Heart left ventricle (tissue), 16 donors: ENCODE measurements at regions not wholly inside any gene's neighbourhood (a gene's known extent, or its start where the extent isn't known, plus 50 kb on each side); places are given as distances from the start of the nearest gene placed in this dataset.

Experiments
- ATAC-seq, 4 donors: fragments of 200-7000 bp; cut with Tn5 transposase; one replicate each; pipeline ENCODE4 v1.9.1; 2020 to 2022; ENCODE audit warnings: moderate library complexity in 4 of 4, mild to moderate bottlenecking in 3 of 4, moderate number of reproducible peaks in 1 of 4
- DNase-seq, 5 donors: peaks; one replicate each; pipeline ENCODE4 v3.0.0-alpha.2; 2020
- H3K27ac ChIP-seq, 12 donors: fragments of 200-600 bp; sonication (generic) in 4 of 12; one replicate each; pipeline versions ENCODE4 v1.5.0 to v1.8.0; 2016 to 2022; ENCODE audit warnings: mild to moderate bottlenecking in 2 of 12
- H3K27me3 ChIP-seq, 9 donors: fragments of 200-600 bp; sonication (generic) in 2 of 9; one replicate each; pipeline versions ENCODE4 v1.5.1 to v1.8.0; 2016 to 2022; ENCODE audit warnings: mild to moderate bottlenecking in 3 of 9
- H3K36me3 ChIP-seq, 9 donors: fragments of 200-600 bp; sonication (generic) in 2 of 9; one replicate each; pipeline versions ENCODE4 v1.5.0 to v1.8.0; 2018 to 2022; ENCODE audit warnings: mild to moderate bottlenecking in 2 of 9
- H3K4me1 ChIP-seq, 12 donors: fragments of 200-600 bp; sonication (generic) in 4 of 12; one replicate each; pipeline versions ENCODE4 v1.5.0 to v1.8.0; 2016 to 2022; ENCODE audit warnings: mild to moderate bottlenecking in 3 of 12
- H3K4me3 ChIP-seq, 12 donors: fragments of 200-600 bp; sonication (generic) in 4 of 12; one replicate each; pipeline versions ENCODE4 v1.5.0 to v1.8.0; 2017 to 2022; ENCODE audit warnings: mild to moderate bottlenecking in 9 of 12, moderate library complexity in 4 of 12
- H3K9me3 ChIP-seq, 12 donors: fragments of 200-600 bp; sonication (generic) in 4 of 12; one replicate each; pipeline versions ENCODE4 v1.5.0 to v1.8.0; 2016 to 2022; ENCODE audit warnings: mild to moderate bottlenecking in 1 of 12
- CTCF ChIP-seq, 12 donors: fragments of 200-600 bp; sonication (generic) in 4 of 12; IDR thresholded peaks; one replicate each; pipeline versions ENCODE4 v1.5.0 to v1.8.0; 2018 to 2022; ENCODE audit warnings: antibody characterized with exemption in 12 of 12, mild to moderate bottlenecking in 5 of 12
- POLR2A ChIP-seq, 2 donors: fragments of 450-650 bp; IDR thresholded peaks; one replicate each; pipeline ENCODE4 v1.6.1; 2017; ENCODE audit warnings: antibody characterized with exemption in 2 of 2, mild to moderate bottlenecking in 2 of 2, moderate library complexity in 2 of 2
- WGBS, 4 donors: extraction: QIAGEN DNeasy Blood & Tissue Kit in 2 of 4; methylation state at CpG; one replicate each; pipeline versions ENCODE4 v1.1.5 to v1.1.7; 2013 to 2018; 5-methylcytosine and 5-hydroxymethylcytosine counted together
- intact Hi-C, 10 donors: fragments of 100-400 bp; cut with DNase I; formaldehyde crosslinking; loops; one replicate each; pipeline versions ENCODE4 v1.11.1 to v1.14.2; 2022
- donor health status: ischemic (EF 13 %, LVEDD 7.1; RV severe dilation, severe dysfunction).
- donor health status: healthy with polysubstance abuse.
- donor health status: DM: no; HTN: yes; CAD: no.
- donor health status: DM: no; HTN: no; CAD: no.
- donor health status: ischemic (EF 25% LVEDD 6.9; RV normal size, moderate dysfunction).
- donor health status: ischemic (EF 25% LVEDD 5.7; RV mildly dilated, moderate dysfunction).
- donor health status: healthy.
- donor health status: DM: yes; HTN: yes; CAD: no.
- donor health status: ischemic (EF 35%, LVEDD 5.7; RV mildly dilated, moderate dysfunction).
- donor health status: nonischemic (EF 11% LVEDD 7.7; RV severe dilation, severe dysfunction).
- donor health status: DM: yes; HTN: yes; CAD: no.
- donor health status: PGD.
- donor health status: ischemic (EF 29% LVEDD 5.4; RV normal size, mild dysfunction).
- donor health status: nonischemic (EF 23%, LVEDD 6.1; RV moderate dilation, normal function).

- intact Hi-C loops, result no loop called here
- whole genome bisulfite sequencing, 4 donors, result 92 to 98% (median 95%) methylated on average over 2 of the region's 2 CpGs
- peaks cover 0 to 77% (median 46%) of the 10 kb centered on the region in 9 donors for H3K36me3 ChIP-seq
- no peak for DNase-seq
- no peaks in the 10 kb centered on the region for H3K9me3 ChIP-seq
- ATAC-seq, result no peak
- H3K27me3 ChIP-seq, result no peaks in the 10 kb centered on the region
- H3K4me3 ChIP-seq, result no peak overlapping the region
- H3K27ac ChIP-seq, result no peak overlapping the region
- H3K4me1 ChIP-seq, result peaks cover 0 to 18% (median 5%) of the 10 kb centered on the region in 12 donors
- no peak for TF ChIP-seq POLR2A (IDR thresholded peaks at IDR 0.05)
- no peak for TF ChIP-seq CTCF (IDR thresholded peaks at IDR 0.05)
Measured at GRCh38 chr6:144561455-144562043, 276.4 kb downstream of the UTRN start.

- DNase-seq, result no peak
- peaks cover 0 to 22% (median 5%) of the 10 kb centered on the region in 12 donors for H3K4me1 ChIP-seq
- no peak overlapping the region for H3K4me3 ChIP-seq
- H3K27ac ChIP-seq, result no peak overlapping the region
- no peaks in the 10 kb centered on the region for H3K9me3 ChIP-seq
- no peaks in the 10 kb centered on the region for H3K27me3 ChIP-seq
- WGBS, 4 donors, result 96 to 98% (median 97%) methylated on average over 2 of the region's 2 CpGs
- ATAC-seq, result no peak
- intact Hi-C loops, result no loop called here
- peaks cover 0 to 62% (median 22%) of the 10 kb centered on the region in 9 donors for H3K36me3 ChIP-seq
- no peak for TF ChIP-seq CTCF (IDR thresholded peaks at IDR 0.05)
- no peak for TF ChIP-seq POLR2A (IDR thresholded peaks at IDR 0.05)
Measured at GRCh38 chr6:144564202-144564601, 279.1 kb downstream of the UTRN start.

- peaks cover 0 to 79% (median 39%) of the 10 kb centered on the region in 9 donors for H3K36me3 ChIP-seq
- WGBS, 4 donors, result 96 to 98% (median 97%) methylated on average over 3 of the region's 3 CpGs
- intact Hi-C loops, result no loop called here
Measured at GRCh38 chr6:144566868-144567615, 281.9 kb downstream of the UTRN start.

More at GRCh38 chr6:144566868-144567615, 281.9 kb downstream of the UTRN start:
- H3K4me1 ChIP-seq, result peaks cover 0 to 7% (median 0%) of the 10 kb centered on the region in 12 donors
- no peak overlapping the region for H3K4me3 ChIP-seq
- no peaks in the 10 kb centered on the region for H3K9me3 ChIP-seq
- H3K27ac ChIP-seq, result no peak overlapping the region
- ATAC-seq (no peak), DNase-seq (no peak)
- no peaks in the 10 kb centered on the region for H3K27me3 ChIP-seq
- TF ChIP-seq CTCF (IDR thresholded peaks at IDR 0.05) (no peak), POLR2A (IDR thresholded peaks at IDR 0.05) (no peak)
